T-helper 1 cell treated with Interleukin-12 subunit alpha and Interleukin-12 subunit beta and Interleukin-4 antibody, amounts not matched to agents 30 μg/mL and 1 μg/mL, for 36 hours (primary cell): ENCODE measurements at regions not wholly inside any gene's neighbourhood (a gene's known extent, or its start where the extent isn't known, plus 50 kb on each side); places are given as distances from the start of the nearest gene placed in this dataset.

Experiments
- H3K27ac Mint-ChIP-seq: one replicate; pipeline ENCODE4 v1.8.0; 2021; ENCODE audit warnings: mild to moderate bottlenecking, mixed read lengths
- H3K27me3 Mint-ChIP-seq: one replicate; pipeline ENCODE4 v1.8.0; 2021; ENCODE audit warnings: low read depth, mixed read lengths
- H3K36me3 Mint-ChIP-seq: one replicate; pipeline ENCODE4 v1.8.0; 2021; ENCODE audit warnings: low read depth, mixed read lengths
- H3K4me1 Mint-ChIP-seq: one replicate; pipeline ENCODE4 v1.8.0; 2021; ENCODE audit warnings: low read depth, mixed read lengths
- H3K4me3 Mint-ChIP-seq: one replicate; pipeline ENCODE4 v1.8.0; 2021; ENCODE audit warnings: mild to moderate bottlenecking, moderate library complexity, mixed read lengths
- H3K9me3 Mint-ChIP-seq: one replicate; pipeline ENCODE4 v1.8.0; 2021; ENCODE audit warnings: mixed read lengths

GRCh38 chr3:20912406-20912805 is 726.4 kb upstream of the SGO1 start:
- H3K36me3 Mint-ChIP-seq = no peaks in the 10 kb centered on the region
- no peaks in the 10 kb centered on the region for H3K4me1 Mint-ChIP-seq
- no peaks in the 10 kb centered on the region for H3K27me3 Mint-ChIP-seq
- H3K27ac Mint-ChIP-seq = no peak overlapping the region
- peaks cover 12% of the 10 kb centered on the region for H3K9me3 Mint-ChIP-seq
- H3K4me3 Mint-ChIP-seq = no peak overlapping the region

DNA sequence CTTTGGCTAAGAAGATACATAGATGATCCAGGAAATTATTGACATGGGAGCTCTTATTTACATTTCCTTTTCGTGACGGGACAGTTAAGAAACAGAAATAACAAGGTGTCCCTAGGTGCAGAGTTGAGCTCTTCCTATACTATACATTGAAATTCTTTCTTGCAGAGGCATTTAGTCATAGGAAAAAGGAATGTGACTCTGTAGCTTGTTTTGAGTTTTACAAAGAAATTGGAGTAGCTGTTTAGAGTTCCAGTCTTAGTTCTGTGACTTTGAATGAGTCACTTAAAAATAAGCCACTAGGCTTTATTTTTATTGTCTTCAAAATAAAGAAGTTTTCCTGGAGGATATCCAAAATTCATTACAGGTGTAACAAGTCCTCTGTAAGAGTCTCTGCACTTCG is 723.5 kb upstream of the SGO1 start:
- H3K9me3 Mint-ChIP-seq = peaks cover 13% of the 10 kb centered on the region
- H3K27me3 Mint-ChIP-seq = no peaks in the 10 kb centered on the region
- H3K36me3 Mint-ChIP-seq = no peaks in the 10 kb centered on the region
- no peak overlapping the region for H3K4me3 Mint-ChIP-seq
- H3K4me1 Mint-ChIP-seq = no peaks in the 10 kb centered on the region
- no peak overlapping the region for H3K27ac Mint-ChIP-seq

DNA sequence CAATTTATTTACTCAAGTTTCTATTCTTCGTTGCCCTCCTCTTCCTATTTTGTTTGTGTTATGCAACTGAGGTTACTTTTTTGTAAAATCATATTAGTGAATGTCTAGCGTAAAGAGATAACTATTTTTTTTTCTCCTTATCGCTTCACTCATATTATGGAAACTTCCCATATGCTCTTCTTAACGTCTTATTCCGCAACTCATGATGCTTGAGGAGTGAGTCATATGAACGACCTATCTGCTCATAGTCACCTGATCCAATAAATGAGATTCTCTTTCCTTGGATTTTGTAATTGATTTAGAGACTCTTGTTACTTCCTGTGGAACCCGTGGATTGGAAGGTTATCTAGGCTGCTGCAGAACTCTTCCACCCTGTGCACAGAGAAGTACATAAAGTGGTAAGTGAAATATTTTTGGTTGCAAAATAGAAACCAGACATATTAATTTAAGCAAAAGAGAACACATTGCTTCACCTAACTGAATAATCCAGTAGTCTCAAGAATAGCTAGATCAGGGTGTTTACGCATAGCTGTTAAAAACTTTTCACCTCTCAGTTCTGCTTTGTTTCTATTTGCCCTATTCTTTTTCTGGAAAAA is 719.3 kb upstream of the SGO1 start:
- H3K27me3 Mint-ChIP-seq = no peaks in the 10 kb centered on the region
- H3K4me3 Mint-ChIP-seq = no peak overlapping the region
- no peaks in the 10 kb centered on the region for H3K36me3 Mint-ChIP-seq
- peaks cover 10% of the 10 kb centered on the region for H3K9me3 Mint-ChIP-seq
- H3K4me1 Mint-ChIP-seq = no peaks in the 10 kb centered on the region
- H3K27ac Mint-ChIP-seq = no peak overlapping the region

DNA sequence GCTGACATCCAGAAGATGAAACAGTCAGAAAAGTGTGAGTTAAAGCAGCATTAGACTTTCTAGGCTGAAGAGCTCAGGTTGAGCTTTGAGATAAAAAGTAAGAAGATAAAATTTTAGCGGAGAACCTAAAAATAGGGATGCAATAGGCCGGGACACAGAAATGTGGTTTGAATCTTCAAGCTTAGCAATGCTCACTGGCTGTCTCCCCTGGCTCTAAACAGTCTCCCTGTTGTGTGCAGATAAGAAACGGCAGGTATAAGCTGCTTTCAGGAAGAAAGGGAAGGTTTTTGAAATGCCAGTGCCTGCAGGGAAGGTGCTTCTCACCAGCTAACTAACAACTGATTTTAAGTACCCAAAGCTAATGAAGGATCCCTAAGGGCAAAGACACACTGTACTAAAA is 718.7 kb upstream of the SGO1 start:
- Mint-ChIP-seq H3K4me1 (no peaks in the 10 kb centered on the region), H3K27ac (no peak overlapping the region), H3K4me3 (no peak overlapping the region), H3K9me3 (peaks cover 16% of the 10 kb centered on the region), H3K27me3 (no peaks in the 10 kb centered on the region), H3K36me3 (no peaks in the 10 kb centered on the region)

DNA sequence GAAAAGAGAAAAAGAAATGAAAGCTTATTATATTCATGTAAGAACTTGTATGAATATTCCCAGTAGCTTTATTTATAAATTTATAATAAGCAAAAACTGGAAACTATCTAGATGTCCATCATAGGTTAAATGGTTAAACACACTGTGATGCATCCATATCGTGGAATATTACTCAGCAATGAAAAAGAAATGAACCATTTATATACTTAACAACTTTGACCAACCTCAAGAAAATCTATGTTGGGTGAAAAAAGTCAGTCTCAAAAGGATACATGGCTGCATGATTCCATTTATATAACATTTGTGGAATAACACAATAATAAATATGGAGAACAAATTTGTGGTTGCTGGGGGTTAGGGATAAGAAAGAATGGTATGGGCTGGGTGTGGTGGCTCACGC is 713.0 kb upstream of the SGO1 start:
- no peaks in the 10 kb centered on the region for H3K27me3 Mint-ChIP-seq
- no peaks in the 10 kb centered on the region for H3K4me1 Mint-ChIP-seq
- H3K4me3 Mint-ChIP-seq = no peak overlapping the region
- no peaks in the 10 kb centered on the region for H3K36me3 Mint-ChIP-seq
- H3K9me3 Mint-ChIP-seq = peaks cover 36% of the 10 kb centered on the region
- H3K27ac Mint-ChIP-seq = no peak overlapping the region

DNA sequence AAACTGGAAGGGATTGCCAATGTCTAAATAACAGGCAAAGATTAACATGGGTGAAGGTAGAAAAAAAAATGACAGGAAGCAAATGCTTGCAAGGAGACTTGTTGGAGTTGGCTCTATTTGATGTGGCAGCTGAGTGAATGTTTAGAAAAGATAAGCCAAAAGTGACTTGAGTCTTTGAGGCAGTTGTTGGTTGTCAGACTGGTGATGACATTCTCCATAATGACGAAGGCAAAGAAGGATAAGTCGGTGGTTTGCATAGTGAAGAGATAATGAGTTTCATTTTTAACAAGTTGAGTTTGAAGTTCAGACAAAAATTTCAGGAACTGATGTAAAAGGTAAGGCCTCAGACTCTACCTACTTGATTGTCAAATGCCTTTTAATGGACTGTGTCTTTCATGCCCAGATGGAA is 704.1 kb upstream of the SGO1 start:
- peaks cover 30% of the 10 kb centered on the region for H3K9me3 Mint-ChIP-seq
- H3K36me3 Mint-ChIP-seq = no peaks in the 10 kb centered on the region
- no peaks in the 10 kb centered on the region for H3K4me1 Mint-ChIP-seq
- H3K27me3 Mint-ChIP-seq = no peaks in the 10 kb centered on the region
- no peak overlapping the region for H3K27ac Mint-ChIP-seq
- no peak overlapping the region for H3K4me3 Mint-ChIP-seq

DNA sequence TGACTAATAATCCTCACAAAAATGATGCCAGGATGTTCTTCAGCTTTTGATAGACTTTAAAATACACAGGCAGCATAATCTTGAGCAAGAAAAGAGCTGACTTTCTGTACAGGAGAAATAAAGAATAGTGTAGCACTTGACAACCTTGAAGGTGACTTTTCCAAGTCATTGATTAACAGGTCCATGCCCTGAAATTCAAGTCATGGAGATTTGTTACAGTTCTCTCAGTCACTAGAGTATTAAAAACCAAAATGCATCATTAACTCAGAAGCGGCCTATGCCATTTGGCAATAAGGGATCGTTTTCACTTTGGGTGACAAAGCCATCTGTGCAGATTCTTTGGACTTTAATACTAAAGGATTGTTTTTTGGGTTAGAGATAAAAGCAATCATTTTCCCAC is 692.7 kb upstream of the SGO1 start:
- Mint-ChIP-seq H3K4me3 (no peak overlapping the region), H3K9me3 (peaks cover 33% of the 10 kb centered on the region), H3K27me3 (no peaks in the 10 kb centered on the region), H3K27ac (no peak overlapping the region), H3K4me1 (no peaks in the 10 kb centered on the region), H3K36me3 (no peaks in the 10 kb centered on the region)

DNA sequence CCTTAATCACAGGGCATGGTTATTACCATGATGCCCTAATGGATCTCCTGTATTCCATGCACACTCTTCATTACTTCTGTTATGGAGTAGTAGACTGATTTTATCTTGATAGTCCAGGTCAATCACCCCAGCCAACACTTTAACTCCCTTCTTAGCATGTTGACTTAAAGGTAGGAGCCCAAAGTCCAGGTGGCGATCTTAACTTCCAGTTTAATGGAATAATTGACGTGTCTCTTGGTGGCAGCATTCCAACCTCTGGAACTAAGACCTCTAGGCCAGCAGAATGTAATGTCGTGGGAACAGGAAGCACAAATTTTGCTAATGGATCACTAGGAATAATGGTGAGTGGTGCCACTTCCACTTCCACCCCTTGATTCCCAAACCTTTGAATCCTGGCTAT is 687.2 kb upstream of the SGO1 start:
- Mint-ChIP-seq H3K27ac (no peak overlapping the region), H3K4me1 (no peaks in the 10 kb centered on the region)

GRCh38 chr3:20870106-20870899 is 684.3 kb upstream of the SGO1 start:
- Mint-ChIP-seq H3K9me3 (peaks cover 20% of the 10 kb centered on the region), H3K27ac (no peak overlapping the region), H3K4me3 (no peak overlapping the region), H3K4me1 (no peaks in the 10 kb centered on the region), H3K27me3 (no peaks in the 10 kb centered on the region), H3K36me3 (no peaks in the 10 kb centered on the region)

More for the DNA sequence above, 687.2 kb upstream of the SGO1 start:
- Mint-ChIP-seq H3K4me3 (no peak overlapping the region), H3K36me3 (no peaks in the 10 kb centered on the region), H3K27me3 (no peaks in the 10 kb centered on the region), H3K9me3 (peaks cover 37% of the 10 kb centered on the region)

GRCh38 chr3:20865803-20866202 is 679.8 kb upstream of the SGO1 start:
- Mint-ChIP-seq H3K36me3 (no peaks in the 10 kb centered on the region), H3K9me3 (peaks cover 27% of the 10 kb centered on the region), H3K4me3 (no peak overlapping the region), H3K27ac (no peak overlapping the region), H3K27me3 (no peaks in the 10 kb centered on the region), H3K4me1 (no peaks in the 10 kb centered on the region)

DNA sequence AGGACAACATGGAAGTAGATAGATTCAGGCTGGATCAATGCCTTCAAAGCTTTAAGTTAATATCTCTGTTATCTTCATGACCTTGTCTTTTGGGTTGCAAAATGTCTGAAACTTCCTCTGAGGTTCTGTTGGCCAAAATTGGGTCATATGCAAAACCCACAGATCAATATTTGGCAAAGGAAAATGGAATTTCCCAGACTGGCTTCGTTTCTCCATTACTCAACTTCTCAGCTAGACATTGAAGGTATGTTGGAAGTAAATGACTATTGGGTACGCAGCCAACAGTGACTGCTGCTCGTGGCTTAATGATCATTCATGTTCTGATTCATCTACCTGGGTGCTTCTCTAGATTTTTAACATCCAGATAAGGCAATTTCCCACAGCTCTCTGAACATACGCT is 675.4 kb upstream of the SGO1 start:
- H3K4me3 Mint-ChIP-seq = no peak overlapping the region
- peaks cover 19% of the 10 kb centered on the region for H3K9me3 Mint-ChIP-seq
- no peak overlapping the region for H3K27ac Mint-ChIP-seq
- no peaks in the 10 kb centered on the region for H3K4me1 Mint-ChIP-seq
- no peaks in the 10 kb centered on the region for H3K27me3 Mint-ChIP-seq
- no peaks in the 10 kb centered on the region for H3K36me3 Mint-ChIP-seq

- no peaks in the 10 kb centered on the region for H3K4me1 Mint-ChIP-seq
- peaks cover 7% of the 10 kb centered on the region for H3K9me3 Mint-ChIP-seq
- H3K36me3 Mint-ChIP-seq = no peaks in the 10 kb centered on the region
Measured at GRCh38 chr3:20857636-20858035, 671.6 kb upstream of the SGO1 start.

GRCh38 chr3:20853890-20854289 is 667.9 kb upstream of the SGO1 start:
- Mint-ChIP-seq H3K27ac (no peak overlapping the region), H3K27me3 (no peaks in the 10 kb centered on the region), H3K9me3 (peaks cover 8% of the 10 kb centered on the region), H3K4me1 (no peaks in the 10 kb centered on the region), H3K4me3 (no peak overlapping the region), H3K36me3 (no peaks in the 10 kb centered on the region)

More at GRCh38 chr3:20857636-20858035, 671.6 kb upstream of the SGO1 start:
- Mint-ChIP-seq H3K27ac (no peak overlapping the region), H3K27me3 (no peaks in the 10 kb centered on the region), H3K4me3 (no peak overlapping the region)

- no peak overlapping the region for H3K27ac Mint-ChIP-seq
- no peaks in the 10 kb centered on the region for H3K27me3 Mint-ChIP-seq
- H3K4me3 Mint-ChIP-seq = no peak overlapping the region
- H3K36me3 Mint-ChIP-seq = no peaks in the 10 kb centered on the region
- no peaks in the 10 kb centered on the region for H3K4me1 Mint-ChIP-seq
- H3K9me3 Mint-ChIP-seq = peaks cover 8% of the 10 kb centered on the region
Measured at GRCh38 chr3:20852712-20853111, 666.7 kb upstream of the SGO1 start.

GRCh38 chr3:20849975-20850374 is 664.0 kb upstream of the SGO1 start:
- H3K9me3 Mint-ChIP-seq = peaks cover 7% of the 10 kb centered on the region
- H3K27ac Mint-ChIP-seq = no peak overlapping the region
- no peaks in the 10 kb centered on the region for H3K4me1 Mint-ChIP-seq
- no peak overlapping the region for H3K4me3 Mint-ChIP-seq
- no peaks in the 10 kb centered on the region for H3K27me3 Mint-ChIP-seq
- H3K36me3 Mint-ChIP-seq = no peaks in the 10 kb centered on the region
